Middle frontal gyrus (tissue), 1 donor: ENCODE measurements at regions not wholly inside any gene's neighbourhood (a gene's known extent, or its start where the extent isn't known, plus 50 kb on each side); places are given as distances from the start of the nearest gene placed in this dataset.

Source experiments
- DNase-seq: peaks from one replicate; pipeline ENCODE4 v3.0.0-alpha.2; 2015; ENCODE audit warnings: low spot score; ENCODE audit errors: extremely low spot score

DNA sequence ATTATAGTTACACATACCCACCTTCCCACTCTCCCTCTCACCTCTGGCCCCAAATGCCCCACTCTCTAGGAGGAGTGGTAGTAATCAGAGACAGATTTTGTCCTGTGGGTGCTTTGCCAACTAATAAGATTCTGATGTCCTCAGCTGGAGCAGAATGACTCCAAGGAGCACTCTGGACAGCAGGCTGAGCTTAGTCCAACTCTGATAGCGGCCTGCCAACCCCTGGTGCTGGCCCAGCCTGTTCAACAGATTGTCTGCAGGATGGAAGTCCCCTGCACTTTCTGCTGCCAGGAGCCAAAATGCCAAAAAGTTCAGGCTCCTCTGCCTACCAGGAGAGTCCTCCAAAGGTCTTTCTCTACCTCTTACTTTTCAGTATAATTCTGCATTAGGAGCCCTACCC lies 160.5 kb upstream of the UMPS start:
- no peak for DNase-seq

GRCh38 chr3:124570232-124570631 lies 160.0 kb upstream of the UMPS start:
- no peak for DNase-seq

GRCh38 chr3:124572851-124573405 lies 157.3 kb upstream of the UMPS start:
- DNase-seq, result no peak

GRCh38 chr3:124574012-124574411 lies 156.2 kb upstream of the UMPS start:
- DNase-seq, result no peak

- no peak for DNase-seq
These were observed 153.4 kb upstream of the UMPS start for GRCh38 chr3:124576565-124577493.

DNA sequence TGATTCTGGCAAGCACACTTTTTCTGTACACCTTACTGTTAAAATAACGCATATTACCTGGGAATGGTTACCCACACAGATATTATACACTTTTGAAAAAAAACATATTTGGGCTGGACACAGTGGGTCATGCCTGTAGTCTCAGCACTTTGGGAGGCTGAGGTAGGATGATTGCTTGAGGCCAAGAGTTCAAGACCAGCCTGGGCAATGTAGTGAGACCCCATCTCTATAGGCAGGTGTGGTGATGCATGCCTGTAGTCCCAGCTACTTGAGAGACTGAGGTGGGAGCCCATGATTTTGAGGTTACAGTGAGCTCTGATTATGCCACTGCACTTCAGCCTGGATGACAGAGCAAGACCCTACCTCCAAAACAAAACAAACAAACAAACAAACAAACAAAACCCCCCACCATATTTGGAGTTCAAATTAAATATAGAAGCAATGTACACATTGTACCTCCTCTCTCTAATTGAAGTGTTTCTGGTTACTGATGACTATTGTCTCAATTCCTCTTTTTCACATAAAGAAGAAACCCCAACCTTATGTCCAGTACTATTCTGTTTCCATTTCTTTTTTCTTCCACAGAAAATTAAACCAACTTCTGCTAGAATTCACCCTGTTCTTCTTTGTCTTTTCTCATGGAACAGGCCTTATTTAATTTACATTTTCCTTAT lies 152.6 kb upstream of the UMPS start:
- DNase-seq, result no peak

DNA sequence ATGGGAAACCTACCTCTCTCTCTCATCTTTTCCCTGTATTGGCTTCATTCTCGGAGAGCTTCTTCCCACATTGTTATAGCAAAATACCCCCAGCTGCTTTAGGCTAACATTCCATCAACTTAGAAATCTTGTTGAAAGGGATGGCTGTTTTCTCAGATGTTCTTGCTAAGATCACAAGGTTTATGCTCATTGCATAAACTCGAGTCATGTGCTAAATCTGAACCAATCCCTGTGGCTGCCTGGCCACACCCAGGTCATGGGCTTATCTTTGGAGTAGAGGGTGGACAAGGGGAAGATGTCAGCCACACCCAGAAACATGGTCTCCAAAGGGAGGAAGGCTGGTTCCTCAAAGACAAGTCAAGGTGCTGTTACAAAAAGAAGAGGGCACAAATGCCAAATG lies 150.6 kb upstream of the UMPS start:
- DNase-seq, result no peak

DNA sequence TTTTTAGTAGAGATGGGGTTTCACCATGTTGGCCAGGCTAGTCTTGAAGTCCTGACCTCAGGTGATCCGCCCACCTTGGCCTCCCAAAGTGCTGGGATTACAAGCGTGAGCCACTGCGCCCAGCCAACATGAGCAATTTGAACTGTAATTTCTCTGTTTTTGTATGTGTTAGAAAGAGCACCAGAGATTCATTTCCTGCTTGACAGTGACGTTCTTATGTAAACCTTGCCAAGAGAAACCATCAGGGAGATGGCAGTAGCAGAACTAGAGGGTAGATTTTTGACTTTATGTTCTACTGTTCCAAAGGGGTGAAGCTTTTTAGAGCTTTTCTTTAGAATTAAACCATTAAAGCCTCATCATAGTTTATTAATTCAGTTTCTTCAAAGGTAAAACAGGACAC lies 148.1 kb upstream of the UMPS start:
- no peak for DNase-seq

DNA sequence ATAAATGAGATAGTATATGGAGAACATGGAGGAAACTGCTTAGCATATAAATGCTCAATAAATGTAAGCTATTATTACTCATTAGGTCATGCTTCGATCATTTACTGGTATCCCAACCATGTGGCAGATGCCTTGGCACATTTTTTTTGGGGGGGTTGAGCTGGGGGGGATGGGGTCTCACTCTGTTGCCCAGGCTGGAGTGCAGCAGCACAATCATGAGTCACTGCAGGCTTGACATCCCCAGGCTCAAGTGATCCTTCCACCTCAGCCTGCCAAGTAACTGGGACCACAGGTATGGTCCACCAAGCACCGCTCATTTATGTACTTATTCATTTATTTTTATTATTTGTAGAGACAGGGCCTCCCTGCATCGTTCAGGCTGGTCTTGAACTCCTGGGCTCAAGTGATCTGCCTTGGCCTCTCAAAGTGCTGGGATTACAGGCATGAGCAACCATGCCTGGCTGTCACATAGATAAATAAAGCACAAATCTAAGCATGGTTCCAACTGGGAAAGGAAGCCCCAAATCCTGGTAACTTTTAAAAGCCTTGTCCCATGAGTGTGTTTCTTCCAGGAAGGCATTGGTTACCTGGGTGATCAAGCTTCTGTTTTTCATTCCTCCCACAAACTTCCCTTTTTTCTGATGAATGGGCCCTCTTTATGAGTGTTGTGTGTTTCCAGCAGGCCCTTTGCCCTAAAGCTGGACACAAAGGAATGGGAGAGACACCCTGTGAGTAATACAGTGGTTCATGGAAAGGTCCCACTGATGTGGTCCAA lies 147.4 kb upstream of the UMPS start:
- no peak for DNase-seq

- DNase-seq, result no peak
These were observed 146.1 kb upstream of the UMPS start for GRCh38 chr3:124584245-124584551.

- no peak for DNase-seq
These were observed 145.5 kb upstream of the UMPS start for GRCh38 chr3:124584552-124585391.

- no peak for DNase-seq
These were observed 143.9 kb upstream of the UMPS start for GRCh38 chr3:124586126-124587052.

- DNase-seq, result no peak
These were observed 143.2 kb upstream of the UMPS start for GRCh38 chr3:124587053-124587408.

- DNase-seq, result no peak
These were observed 142.2 kb upstream of the UMPS start for GRCh38 chr3:124588036-124588435.

DNA sequence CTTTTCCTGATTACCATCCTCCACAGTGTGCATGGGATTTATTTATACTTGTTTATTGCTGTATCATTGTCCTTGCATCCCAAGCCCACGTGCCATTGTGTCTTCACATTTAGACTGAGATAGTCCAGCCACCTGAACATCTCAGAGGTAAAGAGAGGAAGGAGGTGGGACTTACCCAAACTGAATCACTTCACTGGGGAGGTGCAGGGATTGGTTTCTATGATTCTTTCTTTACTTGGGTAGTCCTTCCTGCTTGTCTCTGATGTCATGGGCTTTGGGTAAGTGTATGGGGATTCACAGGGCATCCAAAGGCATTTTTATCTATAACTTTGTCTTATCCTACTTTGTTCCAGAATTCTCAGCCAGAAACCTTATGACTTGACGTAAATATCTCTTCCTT lies 141.5 kb upstream of the UMPS start:
- DNase-seq, result no peak

DNA sequence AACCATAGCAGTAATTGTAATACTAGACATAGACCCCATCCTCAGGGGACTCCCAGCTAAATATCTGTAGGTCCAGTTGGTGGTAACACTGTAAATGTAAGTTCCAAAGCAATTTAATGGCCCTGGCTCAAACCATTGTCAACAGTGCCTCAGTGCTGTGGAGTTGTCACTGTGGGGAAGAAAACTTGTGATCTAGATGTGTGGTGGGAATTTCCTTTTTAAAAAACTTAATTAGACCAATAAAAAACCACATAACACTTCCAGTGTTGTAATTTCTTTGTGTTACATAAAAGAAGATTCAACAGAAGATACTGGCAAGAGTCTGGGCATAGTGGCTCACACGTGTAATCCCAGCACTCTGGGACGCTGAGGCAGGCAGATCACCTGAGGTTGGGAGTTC lies 138.6 kb upstream of the UMPS start:
- DNase-seq, result no peak

GRCh38 chr3:124592658-124593441 lies 137.4 kb upstream of the UMPS start:
- DNase-seq, result no peak

DNA sequence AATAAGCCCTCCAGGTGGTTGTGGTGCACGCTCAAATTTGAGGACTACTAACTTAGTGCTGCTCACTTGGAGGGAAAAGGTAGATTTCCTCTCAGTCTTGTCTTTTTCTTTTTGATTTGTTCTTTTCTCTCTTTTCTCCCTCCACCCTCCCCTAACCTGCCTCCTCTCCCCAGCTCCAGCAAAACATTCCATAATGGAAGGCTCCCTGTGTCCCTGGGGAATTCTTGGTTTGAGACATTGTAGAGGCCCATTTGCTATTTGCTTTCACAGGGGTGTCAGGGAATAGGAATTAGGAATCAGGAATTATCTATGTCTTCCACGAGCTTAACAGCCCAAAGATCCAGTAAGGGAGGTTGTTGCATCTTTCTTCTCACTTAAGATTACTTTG lies 136.8 kb upstream of the UMPS start:
- DNase-seq, result no peak

DNA sequence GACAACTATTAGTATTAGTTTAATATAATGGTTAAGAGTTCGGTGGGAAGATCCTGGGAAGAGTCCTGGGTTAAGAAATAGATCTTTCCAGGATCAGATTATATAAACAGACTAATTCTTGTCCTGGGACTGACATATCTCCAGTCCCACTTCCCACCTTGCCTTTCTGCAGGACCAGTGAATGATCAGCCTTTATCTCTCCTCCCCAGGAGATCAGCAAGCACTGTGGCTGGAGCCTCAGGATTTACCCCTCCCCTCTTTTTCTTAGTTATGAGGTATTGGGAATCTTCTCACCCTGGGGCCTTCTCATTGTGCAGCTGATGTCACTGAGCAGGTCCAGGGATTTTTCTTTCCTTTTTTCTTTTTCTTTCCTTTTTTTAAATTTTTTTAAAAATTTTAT lies 135.7 kb upstream of the UMPS start:
- DNase-seq, result no peak
